Fibroblast of lung (primary cell): ENCODE measurements at regions not wholly inside any gene's neighbourhood (a gene's known extent, or its start where the extent isn't known, plus 50 kb on each side); places are given as distances from the start of the nearest gene placed in this dataset.
A peak's percentile ranks its signal among the peaks of the same experiment; 100 is the strongest.

ENCODE experiments used
- DNase-seq, 2 donors: peaks; one replicate each; pipeline versions ENCODE4 v3.0.0 to v3.0.0-alpha.2; 2010; ENCODE audit warnings: low read depth in 2 of 2
- H2AFZ ChIP-seq: 2 replicates; pipeline ENCODE4 v1.5.1; 2012; ENCODE audit warnings: low read length, control low read depth, inconsistent platforms
- H3K27ac ChIP-seq: 2 replicates; pipeline ENCODE4 v1.5.1; 2011; ENCODE audit warnings: low read length, control low read depth; ENCODE audit not compliant: insufficient read depth
- H3K27me3 ChIP-seq: 2 replicates; pipeline ENCODE4 v1.5.1; 2011; ENCODE audit warnings: mild to moderate bottlenecking, low read length; ENCODE audit not compliant: control insufficient read depth, insufficient read depth
- H3K36me3 ChIP-seq: 2 replicates; pipeline ENCODE4 v1.5.1; 2011; ENCODE audit warnings: low read length; ENCODE audit not compliant: control insufficient read depth, insufficient read depth
- H3K4me1 ChIP-seq: 2 replicates; pipeline ENCODE4 v1.5.1; 2011; ENCODE audit warnings: low read length; ENCODE audit not compliant: control insufficient read depth, insufficient read depth; ENCODE audit errors: extremely low read depth
- H3K4me2 ChIP-seq: 2 replicates; pipeline ENCODE4 v1.5.1; 2011; ENCODE audit warnings: low read length, control low read depth; ENCODE audit not compliant: insufficient read depth; ENCODE audit errors: extremely low read depth
- H3K4me3 ChIP-seq, 4 experiments: fragments of 200-600 bp in 1 of 4; sonication (generic) in 1 of 4; replicated peaks in 1 of 4; 2 replicates each; pipeline ENCODE4 v1.5.1; 2011 to 2016; ENCODE audit warnings: low read length in 4 of 4, low read depth in 3 of 4, mild to moderate bottlenecking in 3 of 4, control low read depth in 2 of 4, inconsistent platforms in 1 of 4, mixed read lengths in 1 of 4; ENCODE audit not compliant: insufficient read depth in 1 of 4; ENCODE audit errors: control extremely low read depth in 1 of 4
- H3K79me2 ChIP-seq: 2 replicates; pipeline ENCODE4 v1.5.1; 2012; ENCODE audit warnings: mild to moderate bottlenecking, low read length, inconsistent platforms; ENCODE audit not compliant: control insufficient read depth, insufficient read depth
- H3K9ac ChIP-seq: 2 replicates; pipeline ENCODE4 v1.5.1; 2011; ENCODE audit warnings: mild to moderate bottlenecking, low read length, control low read depth; ENCODE audit not compliant: insufficient read depth
- H3K9me3 ChIP-seq: 2 replicates; pipeline ENCODE4 v1.5.1; 2012; ENCODE audit warnings: low read depth, low read length; ENCODE audit not compliant: control insufficient read depth, insufficient read depth
- H4K20me1 ChIP-seq: 2 replicates; pipeline ENCODE4 v1.5.1; 2011; ENCODE audit warnings: low read length; ENCODE audit not compliant: control insufficient read depth, insufficient read depth; ENCODE audit errors: extremely low read depth
- EZH2 ChIP-seq: IDR thresholded peaks from 2 replicates; pipeline ENCODE4 v1.5.1; 2012; ENCODE audit warnings: low read length, control low read depth, mild to moderate bottlenecking; ENCODE audit errors: missing control alignments
- TF ChIP-seq, protein P1 (sequence below), 2 donors: IDR thresholded peaks in 1 of 2; conservative IDR thresholded peaks in 1 of 2; 1 replicate in 1 of 2; 2 replicates in 1 of 2; pipeline ENCODE4 v1.5.1; 2011 to 2012; ENCODE audit warnings: low read length in 2 of 2, control low read depth in 1 of 2, inconsistent platforms in 1 of 2, low read depth in 1 of 2, mild to moderate bottlenecking in 1 of 2

DNA sequence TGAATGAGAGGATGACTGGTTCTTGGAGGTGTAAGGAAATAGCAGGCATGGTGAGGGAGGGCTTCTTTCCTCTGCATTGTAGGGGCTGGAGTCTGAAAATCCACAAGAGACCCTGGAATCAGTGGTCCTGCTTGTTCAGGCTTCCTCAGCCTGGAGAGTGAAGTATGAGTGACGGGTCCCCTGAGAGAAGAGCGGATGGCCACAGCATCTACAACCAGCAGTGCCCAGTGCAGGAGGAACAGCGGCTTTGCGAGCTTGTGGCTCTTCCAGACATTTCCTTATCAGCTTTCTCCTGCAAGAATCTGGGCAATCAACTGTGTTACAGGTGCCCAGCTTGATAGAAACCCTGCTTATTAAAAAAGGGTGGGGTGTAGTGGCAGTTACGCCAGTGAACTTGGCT lies 97.0 kb upstream of the HES1 start:
- H3K4me2 ChIP-seq = no peak overlapping the region
- H3K27me3 ChIP-seq = peaks cover 2% of the 10 kb centered on the region
- H3K79me2 ChIP-seq = no peaks in the 10 kb centered on the region
- H4K20me1 ChIP-seq = no peaks in the 10 kb centered on the region
- no peaks in the 10 kb centered on the region for H3K4me1 ChIP-seq
- H3K9ac ChIP-seq = no peak overlapping the region
- H3K36me3 ChIP-seq = no peaks in the 10 kb centered on the region
- no peak overlapping the region for H3K27ac ChIP-seq
- no peak for DNase-seq
- H2AFZ ChIP-seq = no peak overlapping the region
- TF ChIP-seq, protein P1, sequence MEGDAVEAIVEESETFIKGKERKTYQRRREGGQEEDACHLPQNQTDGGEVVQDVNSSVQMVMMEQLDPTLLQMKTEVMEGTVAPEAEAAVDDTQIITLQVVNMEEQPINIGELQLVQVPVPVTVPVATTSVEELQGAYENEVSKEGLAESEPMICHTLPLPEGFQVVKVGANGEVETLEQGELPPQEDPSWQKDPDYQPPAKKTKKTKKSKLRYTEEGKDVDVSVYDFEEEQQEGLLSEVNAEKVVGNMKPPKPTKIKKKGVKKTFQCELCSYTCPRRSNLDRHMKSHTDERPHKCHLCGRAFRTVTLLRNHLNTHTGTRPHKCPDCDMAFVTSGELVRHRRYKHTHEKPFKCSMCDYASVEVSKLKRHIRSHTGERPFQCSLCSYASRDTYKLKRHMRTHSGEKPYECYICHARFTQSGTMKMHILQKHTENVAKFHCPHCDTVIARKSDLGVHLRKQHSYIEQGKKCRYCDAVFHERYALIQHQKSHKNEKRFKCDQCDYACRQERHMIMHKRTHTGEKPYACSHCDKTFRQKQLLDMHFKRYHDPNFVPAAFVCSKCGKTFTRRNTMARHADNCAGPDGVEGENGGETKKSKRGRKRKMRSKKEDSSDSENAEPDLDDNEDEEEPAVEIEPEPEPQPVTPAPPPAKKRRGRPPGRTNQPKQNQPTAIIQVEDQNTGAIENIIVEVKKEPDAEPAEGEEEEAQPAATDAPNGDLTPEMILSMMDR (conservative IDR thresholded peaks at IDR 0.05 in 1 of 2, IDR thresholded peaks at IDR 0.05 in 1 of 2; ENCODE audit: low read depth in 1 of 2, low read length in 2 of 2) = no peak
- no peak for TF ChIP-seq EZH2
- no peak overlapping the region for H3K4me3 ChIP-seq
- H3K9me3 ChIP-seq = no peaks in the 10 kb centered on the region

DNA sequence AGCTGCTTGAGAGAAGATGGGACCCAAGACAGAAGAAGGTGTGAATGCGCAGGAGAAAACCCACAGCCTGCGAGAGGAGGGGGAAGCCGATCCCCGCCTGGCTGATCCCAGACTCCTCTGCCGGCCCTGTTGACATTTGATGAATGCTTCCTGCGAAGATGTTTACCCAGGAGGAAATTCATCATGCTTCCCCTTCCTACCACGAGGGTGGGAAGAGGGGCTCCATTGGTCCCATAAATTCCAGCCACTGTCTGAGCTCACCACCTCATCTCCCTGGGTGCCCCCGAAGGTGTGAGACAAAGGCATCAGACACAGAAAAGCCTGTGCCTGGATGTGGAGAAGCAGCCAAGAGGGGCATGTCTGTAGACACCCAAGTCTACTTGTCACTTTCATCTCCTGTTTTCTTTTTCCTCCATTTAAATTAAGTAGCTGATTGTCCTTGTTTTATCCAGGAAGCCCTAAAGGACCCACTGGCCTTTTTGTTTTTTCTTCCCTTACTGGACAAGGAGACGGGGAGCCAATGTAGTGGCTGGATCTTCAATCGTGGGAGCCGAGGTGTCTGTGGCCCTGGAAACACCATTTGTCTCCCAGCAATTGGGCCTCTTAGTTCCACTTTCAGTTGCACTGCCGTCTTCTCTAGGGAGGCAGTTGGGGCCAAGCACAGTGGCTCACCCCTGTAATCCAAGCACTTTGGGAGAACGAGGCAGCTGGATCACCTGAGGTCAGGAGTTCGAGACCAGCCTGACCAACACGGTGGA lies 95.3 kb upstream of the HES1 start:
- Histone ChIP-seq H3K27ac (no peak overlapping the region), H3K9me3 (no peaks in the 10 kb centered on the region), H3K4me3 (no peak overlapping the region), H2AFZ (no peak overlapping the region), H3K9ac (no peak overlapping the region), H4K20me1 (no peaks in the 10 kb centered on the region), H3K4me2 (no peak overlapping the region), H3K79me2 (no peaks in the 10 kb centered on the region), H3K27me3 (peaks cover 2% of the 10 kb centered on the region), H3K4me1 (no peaks in the 10 kb centered on the region), H3K36me3 (no peaks in the 10 kb centered on the region)
- TF ChIP-seq, protein P1 (conservative IDR thresholded peaks at IDR 0.05 in 1 of 2, IDR thresholded peaks at IDR 0.05 in 1 of 2; ENCODE audit: low read depth in 1 of 2, low read length in 2 of 2) = no peak
- TF ChIP-seq EZH2 = no peak
- no peak for DNase-seq

DNA sequence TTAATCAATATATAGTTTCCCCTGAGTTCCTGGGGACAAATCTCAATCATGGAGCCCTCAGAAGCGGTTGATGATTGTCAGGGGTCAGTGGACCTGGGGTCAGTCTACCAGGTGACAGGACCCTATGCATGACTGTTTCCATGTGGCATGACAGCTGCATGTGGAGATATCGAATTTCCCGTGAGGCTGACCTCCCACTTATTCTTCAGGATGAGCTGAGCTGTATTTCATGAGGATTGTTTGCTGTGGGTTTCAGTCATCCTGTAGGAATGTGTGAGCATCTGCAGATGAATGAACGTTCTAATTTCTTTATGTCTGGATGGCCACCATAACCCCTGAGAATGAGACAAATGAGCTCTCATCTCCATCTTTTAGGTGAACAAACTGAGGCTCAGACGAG lies 93.0 kb upstream of the HES1 start:
- no peak overlapping the region for H3K4me2 ChIP-seq
- no peak overlapping the region for H3K27ac ChIP-seq

More for the DNA sequence above, 93.0 kb upstream of the HES1 start:
- DNase-seq = peak; percentile 18 to 95
- Histone ChIP-seq H3K9ac (no peak overlapping the region), H3K4me1 (no peaks in the 10 kb centered on the region), H2AFZ (no peak overlapping the region), H4K20me1 (no peaks in the 10 kb centered on the region), H3K79me2 (no peaks in the 10 kb centered on the region), H3K36me3 (no peaks in the 10 kb centered on the region), H3K27me3 (peaks cover 6% of the 10 kb centered on the region), H3K4me3 (no peak overlapping the region), H3K9me3 (no peaks in the 10 kb centered on the region)
- TF ChIP-seq, protein P1 (conservative IDR thresholded peaks at IDR 0.05 in 1 of 2, IDR thresholded peaks at IDR 0.05 in 1 of 2; ENCODE audit: low read depth in 1 of 2, low read length in 2 of 2) = no peak
- TF ChIP-seq EZH2 = no peak
